ENCODE measurements at regions not wholly inside any gene's neighbourhood (a gene's known extent, or its start where the extent isn't known, plus 50 kb on each side); places are given as distances from the start of the nearest gene placed in this dataset.

- DNase-seq = peak; percentile 32 to 61
- intact Hi-C loops (cut with micrococcal nuclease; ENCODE audit: unreplicated experiment) = no loop called here
- H3K27me3 Mint-ChIP-seq (ENCODE audit: insufficient read depth, unreplicated experiment) = no peaks in the 10 kb centered on the region
Measured at GRCh38 chr7:47651355-47652317, 69.7 kb upstream of the TNS3 start.

GRCh38 chr7:47649919-47650318 lies 68.0 kb upstream of the TNS3 start:
- Mint-ChIP-seq H3K4me1 (ENCODE audit: low read depth, unreplicated experiment) (peaks cover 32% of the 10 kb centered on the region), H3K36me3 (ENCODE audit: insufficient read depth, unreplicated experiment) (peaks cover 4% of the 10 kb centered on the region), H3K9me3 (ENCODE audit: unreplicated experiment) (peaks cover 3% of the 10 kb centered on the region), H3K27ac (ENCODE audit: unreplicated experiment) (no peak overlapping the region), H3K27me3 (ENCODE audit: insufficient read depth, unreplicated experiment) (no peaks in the 10 kb centered on the region), H3K4me3 (ENCODE audit: unreplicated experiment) (no peak overlapping the region)
- DNase-seq = no peak
- CTCF ChIA-PET = interaction anchor here (0.6 kb wide), 1 partner anchor 32 kb away, joined by 4 read pairs; no protein-coding TSS in a partner anchor
- H3K4me3 ChIP-seq (ENCODE audit: low read depth, low read length) = no peak overlapping the region
- no peaks in the 10 kb centered on the region for H3K9me3 ChIP-seq
- POLR2A ChIA-PET = interaction anchor here (0.6 kb wide), 1 partner anchor 75 kb away, joined by 4 read pairs; no protein-coding TSS in a partner anchor
- peaks cover 60% of the 10 kb centered on the region for H3K4me1 ChIP-seq
- no peak for TF ChIP-seq CTCF (IDR thresholded peaks at IDR 0.05; ENCODE audit: insufficient read depth in 1 of 2, low read depth in 1 of 2, low read length in 1 of 2, severe bottlenecking in 1 of 2, unreplicated experiment in 1 of 2)
- H3K27me3 ChIP-seq (replicated peaks; ENCODE audit: control insufficient read depth, insufficient read depth, low read length) = no peaks in the 10 kb centered on the region
- intact Hi-C loops (cut with micrococcal nuclease; ENCODE audit: unreplicated experiment) = no loop called here
- no peaks in the 10 kb centered on the region for H3K36me3 ChIP-seq (ENCODE audit: control insufficient read depth, insufficient read depth, low read length)
- no TSS peak for BruUV-seq (replicated peaks)

More at GRCh38 chr7:47651355-47652317, 69.7 kb upstream of the TNS3 start:
- H3K36me3 ChIP-seq (ENCODE audit: control insufficient read depth, insufficient read depth, low read length) = no peaks in the 10 kb centered on the region
- ChIA-PET POLR2A (no interaction called here), CTCF (interaction anchor here (0.9 kb wide), 1 partner anchor 168 kb away, joined by 3 read pairs; no protein-coding TSS in a partner anchor)
- Mint-ChIP-seq H3K27ac (ENCODE audit: unreplicated experiment) (peak overlapping the region; percentile 81), H3K36me3 (ENCODE audit: insufficient read depth, unreplicated experiment) (peaks cover 4% of the 10 kb centered on the region), H3K4me3 (ENCODE audit: unreplicated experiment) (no peak overlapping the region), H3K9me3 (ENCODE audit: unreplicated experiment) (no peaks in the 10 kb centered on the region), H3K4me1 (ENCODE audit: low read depth, unreplicated experiment) (peaks cover 31% of the 10 kb centered on the region)
- peaks cover 52% of the 10 kb centered on the region for H3K4me1 ChIP-seq
- TSS peak; percentile 49 for BruUV-seq (replicated peaks)
- no peak for TF ChIP-seq CTCF (IDR thresholded peaks at IDR 0.05; ENCODE audit: insufficient read depth in 1 of 2, low read depth in 1 of 2, low read length in 1 of 2, severe bottlenecking in 1 of 2, unreplicated experiment in 1 of 2)
- no peak overlapping the region for H3K4me3 ChIP-seq (ENCODE audit: low read depth, low read length)
- H3K9me3 ChIP-seq = no peaks in the 10 kb centered on the region
- H3K27me3 ChIP-seq (replicated peaks; ENCODE audit: control insufficient read depth, insufficient read depth, low read length) = no peaks in the 10 kb centered on the region

- Mint-ChIP-seq H3K4me1 (ENCODE audit: low read depth, unreplicated experiment) (peaks cover 36% of the 10 kb centered on the region), H3K36me3 (ENCODE audit: insufficient read depth, unreplicated experiment) (no peaks in the 10 kb centered on the region), H3K27ac (ENCODE audit: unreplicated experiment) (peak overlapping the region; percentile 48), H3K27me3 (ENCODE audit: insufficient read depth, unreplicated experiment) (no peaks in the 10 kb centered on the region), H3K4me3 (ENCODE audit: unreplicated experiment) (no peak overlapping the region), H3K9me3 (ENCODE audit: unreplicated experiment) (peaks cover 18% of the 10 kb centered on the region)
- TF ChIP-seq CTCF (IDR thresholded peaks at IDR 0.05; ENCODE audit: insufficient read depth in 1 of 2, low read depth in 1 of 2, low read length in 1 of 2, severe bottlenecking in 1 of 2, unreplicated experiment in 1 of 2) = no peak
- H3K36me3 ChIP-seq (ENCODE audit: control insufficient read depth, insufficient read depth, low read length) = no peaks in the 10 kb centered on the region
- DNase-seq = no peak
- peaks cover 55% of the 10 kb centered on the region for H3K4me1 ChIP-seq
- H3K4me3 ChIP-seq (ENCODE audit: low read depth, low read length) = no peak overlapping the region
- POLR2A ChIA-PET = no interaction called here
- peaks cover 9% of the 10 kb centered on the region; the same call in 1 of the 2 replicates for H3K9me3 ChIP-seq
- CTCF ChIA-PET = no interaction called here
- H3K27me3 ChIP-seq (replicated peaks; ENCODE audit: control insufficient read depth, insufficient read depth, low read length) = no peaks in the 10 kb centered on the region
- no TSS peak for BruUV-seq (replicated peaks)
- intact Hi-C loops (cut with micrococcal nuclease; ENCODE audit: unreplicated experiment) = no loop called here
Measured at GRCh38 chr7:47648275-47648925, 66.5 kb upstream of the TNS3 start.
